ENCODE measurements at regions not wholly inside any gene's neighbourhood (a gene's known extent, or its start where the extent isn't known, plus 50 kb on each side); places are given as distances from the start of the nearest gene placed in this dataset.
"Not testable (repeated sequence)": the region's sequence is repeated elsewhere in the genome, so short reads cannot be mapped to it uniquely, and the experiment has no call there.

GRCh38 chr14:65975865-65976264 is 510.3 kb upstream of the CCDC196 start:
- no peak for DNase-seq

- no peak for DNase-seq
These were observed 509.3 kb upstream of the CCDC196 start for GRCh38 chr14:65976761-65977404.

GRCh38 chr14:65981192-65981843 is 504.9 kb upstream of the CCDC196 start:
- DNase-seq: no peak

GRCh38 chr14:65986041-65986440 is 500.1 kb upstream of the CCDC196 start:
- no peak for DNase-seq

- DNase-seq: no peak
These were observed 496.2 kb upstream of the CCDC196 start for GRCh38 chr14:65989981-65990380.

GRCh38 chr14:65991104-65991503 is 495.1 kb upstream of the CCDC196 start:
- DNase-seq: no peak

- not testable (repeated sequence) for DNase-seq
These were observed 494.2 kb upstream of the CCDC196 start for GRCh38 chr14:65991935-65992334.

- no peak for DNase-seq
These were observed 493.1 kb upstream of the CCDC196 start for GRCh38 chr14:65993103-65993502.

GRCh38 chr14:65993996-65994395 is 492.2 kb upstream of the CCDC196 start:
- DNase-seq: no peak

- no peak for DNase-seq
These were observed 488.8 kb upstream of the CCDC196 start for GRCh38 chr14:65997347-65997746.

- DNase-seq: no peak
These were observed 486.3 kb upstream of the CCDC196 start for GRCh38 chr14:65999865-66000264.

- no peak for DNase-seq
These were observed 485.4 kb upstream of the CCDC196 start for GRCh38 chr14:66000766-66001165.

GRCh38 chr14:66001356-66001755 is 484.8 kb upstream of the CCDC196 start:
- no peak for DNase-seq

- no peak for DNase-seq
These were observed 483.0 kb upstream of the CCDC196 start for GRCh38 chr14:66003082-66003730.

- DNase-seq: no peak
These were observed 480.2 kb upstream of the CCDC196 start for GRCh38 chr14:66005900-66006434.

- DNase-seq: no peak
These were observed 477.5 kb upstream of the CCDC196 start for GRCh38 chr14:66008631-66009030.

- DNase-seq: no peak
These were observed 477.1 kb upstream of the CCDC196 start for GRCh38 chr14:66009089-66009488.

GRCh38 chr14:66010695-66011094 is 475.5 kb upstream of the CCDC196 start:
- no peak for DNase-seq

- no peak for DNase-seq
These were observed 474.3 kb upstream of the CCDC196 start for GRCh38 chr14:66011855-66012254.

GRCh38 chr14:66013607-66014006 is 472.6 kb upstream of the CCDC196 start:
- not testable (repeated sequence) for DNase-seq

- DNase-seq: no peak
These were observed 470.9 kb upstream of the CCDC196 start for GRCh38 chr14:66015071-66015780.

GRCh38 chr14:66017927-66018326 is 468.2 kb upstream of the CCDC196 start:
- DNase-seq: no peak

- no peak for DNase-seq
These were observed 463.6 kb upstream of the CCDC196 start for GRCh38 chr14:66022526-66022925.

All from central memory CD4-positive, alpha-beta T cell (primary cell).